Memory B cell (primary cell): ENCODE measurements at regions not wholly inside any gene's neighbourhood (a gene's known extent, or its start where the extent isn't known, plus 50 kb on each side); places are given as distances from the start of the nearest gene placed in this dataset.
A peak's percentile ranks its signal among the peaks of the same experiment; 100 is the strongest.
"Not testable (repeated sequence)": the region's sequence is repeated elsewhere in the genome, so short reads cannot be mapped to it uniquely, and the experiment has no call there.

Experiments
- ATAC-seq: fragments of 150-1000 bp; cut with Tn5 transposase; 2 replicates; pipeline ENCODE4 v1.10.0; 2021; ENCODE audit warnings: low read depth, mild to moderate bottlenecking, moderate library complexity
- DNase-seq, 2 donors: peaks; one replicate each; pipeline ENCODE4 v3.0.0; 2022; ENCODE audit warnings: low spot score in 2 of 2
- H3K27ac Mint-ChIP-seq: one replicate; pipeline ENCODE4 v1.8.0; 2022; ENCODE audit warnings: mild to moderate bottlenecking, moderate library complexity, mixed read lengths
- H3K27me3 Mint-ChIP-seq: one replicate; pipeline ENCODE4 v1.8.0; 2022; ENCODE audit warnings: mixed read lengths
- H3K36me3 Mint-ChIP-seq: one replicate; pipeline ENCODE4 v1.8.0; 2022; ENCODE audit warnings: mild to moderate bottlenecking, mixed read lengths
- H3K4me1 Mint-ChIP-seq: one replicate; pipeline ENCODE4 v1.8.0; 2022; ENCODE audit warnings: mixed read lengths
- H3K4me3 Mint-ChIP-seq: one replicate; pipeline ENCODE4 v1.8.0; 2022; ENCODE audit warnings: mild to moderate bottlenecking, moderate library complexity, mixed read lengths
- H3K9me3 Mint-ChIP-seq: one replicate; pipeline ENCODE4 v1.8.0; 2022; ENCODE audit warnings: mixed read lengths

DNA sequence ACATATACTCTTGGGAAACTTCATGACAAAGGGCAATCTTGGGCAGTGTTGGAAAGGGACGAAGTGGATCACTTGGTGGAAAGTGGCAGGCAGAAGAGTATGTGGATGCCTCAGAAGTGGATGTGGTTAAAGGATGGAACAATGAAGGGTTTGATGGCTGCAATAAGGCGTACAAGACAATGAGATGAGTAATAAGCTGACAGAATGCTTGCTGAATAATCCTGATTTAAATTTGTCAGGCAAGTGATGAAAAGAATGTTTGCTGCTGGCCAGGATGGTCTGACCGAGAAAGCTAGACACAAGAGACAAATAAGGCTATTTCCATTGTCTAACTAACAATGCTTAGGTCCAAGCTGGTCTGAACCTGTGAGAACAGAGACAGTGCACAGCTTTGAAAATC, 61.6 kb upstream of the CEP85L start:
- H3K27ac Mint-ChIP-seq, result no peak overlapping the region

DNA sequence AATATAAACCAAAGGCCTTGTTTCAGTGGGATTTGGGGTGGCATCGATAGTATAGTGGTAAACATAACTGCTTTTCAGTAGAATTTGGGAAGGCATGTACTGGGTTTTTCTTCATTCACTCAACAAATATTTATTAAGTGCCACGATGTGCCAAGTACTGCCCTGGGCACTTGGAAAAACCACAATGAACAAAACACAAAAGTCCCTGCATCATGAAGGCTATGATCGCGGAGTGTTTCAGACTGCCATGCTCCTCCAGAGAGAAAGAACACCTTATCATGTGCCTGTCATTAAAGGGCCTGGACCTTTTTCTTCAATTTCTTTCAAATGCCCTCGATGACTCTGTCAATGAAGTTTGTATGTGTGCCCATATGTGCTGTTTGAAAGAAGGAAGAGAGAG, 59.2 kb upstream of the CEP85L start:
- H3K4me3 Mint-ChIP-seq, result no peak overlapping the region
- no peaks in the 10 kb centered on the region for H3K36me3 Mint-ChIP-seq
- no peaks in the 10 kb centered on the region for H3K27me3 Mint-ChIP-seq
- H3K27ac Mint-ChIP-seq, result peak overlapping the region; percentile 99
- peaks cover 44% of the 10 kb centered on the region for H3K4me1 Mint-ChIP-seq
- H3K9me3 Mint-ChIP-seq, result no peaks in the 10 kb centered on the region
- DNase-seq, result no peak
- no peak for ATAC-seq

More for the DNA sequence above, 61.6 kb upstream of the CEP85L start:
- Mint-ChIP-seq H3K4me3 (no peak overlapping the region), H3K27me3 (no peaks in the 10 kb centered on the region), H3K9me3 (no peaks in the 10 kb centered on the region), H3K4me1 (peaks cover 29% of the 10 kb centered on the region), H3K36me3 (no peaks in the 10 kb centered on the region)
- DNase-seq, result no peak
- ATAC-seq, result no peak

DNA sequence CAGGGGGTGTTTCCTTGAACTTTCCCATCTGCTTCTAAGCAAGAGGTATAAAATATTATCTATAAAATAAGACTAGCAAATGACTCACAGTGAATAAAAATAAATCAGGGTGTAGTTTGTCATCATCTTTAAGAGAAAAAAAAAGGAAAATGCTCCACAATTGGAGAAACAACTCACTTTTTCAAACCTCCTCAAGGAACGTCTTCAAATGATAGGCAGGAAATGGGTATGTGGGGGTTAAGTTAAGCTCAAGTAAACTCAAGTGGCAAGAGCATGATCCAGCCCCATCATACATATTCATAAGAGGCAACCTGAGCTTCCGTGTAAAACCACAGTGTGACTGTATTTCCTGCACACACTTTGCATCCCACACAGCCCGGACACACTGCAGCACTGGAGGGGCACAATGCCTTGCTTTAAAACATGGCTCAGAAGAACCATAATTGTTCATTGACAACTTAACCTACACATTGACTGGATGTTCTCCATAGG, 58.5 kb upstream of the CEP85L start:
- DNase-seq (peak; percentile 39 to 58), ATAC-seq (peak; percentile 96)
- H3K27ac Mint-ChIP-seq, result peak overlapping the region; percentile 99
- no peaks in the 10 kb centered on the region for H3K9me3 Mint-ChIP-seq
- H3K27me3 Mint-ChIP-seq, result no peaks in the 10 kb centered on the region
- peaks cover 48% of the 10 kb centered on the region for H3K4me1 Mint-ChIP-seq
- H3K36me3 Mint-ChIP-seq, result peaks cover 2% of the 10 kb centered on the region
- H3K4me3 Mint-ChIP-seq, result peak overlapping the region; percentile 98

DNA sequence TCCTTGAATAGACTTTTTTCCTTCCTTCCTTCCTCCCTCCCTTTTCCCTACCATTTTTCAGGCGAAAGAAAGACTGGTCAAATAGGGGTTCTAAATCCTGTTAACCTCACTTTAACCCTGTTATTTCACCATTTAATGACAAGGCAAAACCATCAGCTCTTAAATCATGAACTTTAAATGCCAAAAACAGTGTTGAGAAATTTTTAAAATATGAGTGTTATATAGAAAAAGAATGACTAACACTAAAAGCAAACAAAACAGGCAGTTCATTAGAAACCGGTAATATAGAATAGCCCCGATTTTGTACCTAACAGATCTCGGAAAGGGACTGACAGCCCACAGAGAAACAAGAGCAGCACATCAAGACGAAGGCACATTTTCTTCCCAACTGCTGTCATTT, 57.4 kb upstream of the CEP85L start:
- H3K27ac Mint-ChIP-seq, result peak overlapping the region; percentile 99
- no peak for ATAC-seq
- peaks cover 52% of the 10 kb centered on the region for H3K4me1 Mint-ChIP-seq
- H3K36me3 Mint-ChIP-seq, result peaks cover 3% of the 10 kb centered on the region
- no peak for DNase-seq
- H3K9me3 Mint-ChIP-seq, result no peaks in the 10 kb centered on the region
- no peaks in the 10 kb centered on the region for H3K27me3 Mint-ChIP-seq
- H3K4me3 Mint-ChIP-seq, result peak overlapping the region; percentile 98

DNA sequence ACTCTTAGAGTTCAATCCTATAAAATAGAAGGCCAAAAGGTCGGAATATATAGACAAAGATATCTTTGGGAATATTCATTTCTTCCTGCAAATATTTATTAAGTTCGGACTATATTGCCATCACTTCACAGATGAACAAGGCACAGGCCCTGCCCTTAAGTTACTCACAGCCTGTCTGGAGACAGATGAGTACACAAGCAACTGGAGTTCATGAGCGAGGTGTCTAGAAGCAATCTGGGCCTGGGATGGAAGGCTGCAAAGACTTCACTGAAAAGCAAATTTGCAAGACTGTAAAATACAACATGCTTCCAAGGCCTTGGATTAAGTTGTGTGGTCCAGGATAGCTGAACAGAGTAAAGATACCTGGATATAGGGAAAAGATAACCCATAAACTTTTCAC, 56.7 kb upstream of the CEP85L start:
- Mint-ChIP-seq H3K4me1 (peaks cover 54% of the 10 kb centered on the region), H3K36me3 (peaks cover 3% of the 10 kb centered on the region), H3K27ac (peak overlapping the region; percentile 99), H3K27me3 (no peaks in the 10 kb centered on the region), H3K4me3 (peak overlapping the region; percentile 98), H3K9me3 (no peaks in the 10 kb centered on the region)
- DNase-seq (no peak), ATAC-seq (no peak)

DNA sequence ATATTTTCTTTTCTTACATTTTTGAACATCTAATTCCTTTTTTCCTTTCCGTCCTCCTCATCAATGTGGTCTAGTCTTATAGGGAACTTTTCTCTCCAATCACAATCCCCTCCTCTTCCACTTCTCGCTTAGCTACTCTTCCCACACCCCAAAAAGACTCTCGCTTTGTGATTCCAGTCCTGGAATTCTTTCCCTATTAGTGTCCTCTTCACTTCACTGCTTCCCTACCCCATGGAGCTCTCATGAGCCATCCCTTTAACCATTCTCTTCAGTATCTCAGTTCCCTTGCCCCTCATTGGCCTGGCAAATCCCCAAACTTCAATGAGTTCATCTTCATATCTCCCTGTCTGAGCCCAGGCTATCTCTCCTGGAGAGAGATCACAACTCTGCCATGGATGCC, 55.3 kb upstream of the CEP85L start:
- Mint-ChIP-seq H3K27me3 (no peaks in the 10 kb centered on the region), H3K36me3 (peaks cover 5% of the 10 kb centered on the region), H3K9me3 (no peaks in the 10 kb centered on the region), H3K4me1 (peaks cover 52% of the 10 kb centered on the region), H3K27ac (peak overlapping the region; percentile 10), H3K4me3 (peak overlapping the region; percentile 27)
- DNase-seq (no peak), ATAC-seq (no peak)

DNA sequence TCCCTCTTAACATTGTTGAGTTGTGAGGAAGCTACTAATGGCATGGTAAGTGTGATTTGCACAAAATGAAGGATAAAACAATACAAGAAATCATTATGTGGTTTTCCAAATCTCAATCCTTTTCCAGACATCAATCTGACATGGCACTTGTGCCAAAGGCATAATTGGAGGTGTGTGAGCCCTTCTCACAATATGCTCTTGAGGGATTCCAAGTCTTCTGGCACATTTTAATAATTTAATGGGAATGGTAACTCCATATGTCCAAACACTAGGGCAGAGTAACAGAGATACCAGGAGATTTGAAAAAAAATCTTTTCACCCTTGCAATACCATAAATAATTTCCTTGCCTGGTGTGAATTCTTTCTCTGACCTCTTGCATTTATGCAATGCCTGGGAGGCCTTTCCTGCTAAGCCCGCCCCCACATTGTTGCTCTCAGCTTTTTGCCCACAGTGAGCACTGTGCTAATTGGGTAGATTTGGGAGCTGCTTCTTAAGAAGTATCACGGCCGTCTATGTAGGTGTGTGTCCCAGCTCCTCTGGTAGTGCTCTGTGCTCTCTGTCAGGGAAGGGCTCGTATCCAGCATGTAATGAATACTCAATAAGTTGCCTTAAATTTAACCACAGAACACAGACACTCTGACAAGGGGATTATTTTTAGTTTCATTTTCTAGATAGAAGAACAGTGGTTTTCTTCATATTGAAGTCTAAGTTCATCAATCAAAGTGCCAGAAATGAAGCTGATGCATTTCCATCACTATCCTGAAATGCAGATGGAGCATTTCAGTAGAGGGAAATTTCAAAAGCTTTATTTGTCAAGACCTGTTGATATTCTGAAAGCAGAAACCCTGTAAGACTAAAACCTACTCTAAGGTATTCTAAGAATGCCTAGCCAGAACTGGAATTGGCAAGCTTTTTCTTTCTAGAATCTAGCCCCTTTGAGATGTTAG, 54.4 kb upstream of the CEP85L start:
- H3K4me1 Mint-ChIP-seq, result peaks cover 49% of the 10 kb centered on the region
- H3K9me3 Mint-ChIP-seq, result peaks cover 2% of the 10 kb centered on the region
- H3K4me3 Mint-ChIP-seq, result peak overlapping the region; percentile 80
- ATAC-seq (no peak), DNase-seq (no peak)
- H3K27ac Mint-ChIP-seq, result peak overlapping the region; percentile 79
- peaks cover 12% of the 10 kb centered on the region for H3K36me3 Mint-ChIP-seq
- no peaks in the 10 kb centered on the region for H3K27me3 Mint-ChIP-seq

DNA sequence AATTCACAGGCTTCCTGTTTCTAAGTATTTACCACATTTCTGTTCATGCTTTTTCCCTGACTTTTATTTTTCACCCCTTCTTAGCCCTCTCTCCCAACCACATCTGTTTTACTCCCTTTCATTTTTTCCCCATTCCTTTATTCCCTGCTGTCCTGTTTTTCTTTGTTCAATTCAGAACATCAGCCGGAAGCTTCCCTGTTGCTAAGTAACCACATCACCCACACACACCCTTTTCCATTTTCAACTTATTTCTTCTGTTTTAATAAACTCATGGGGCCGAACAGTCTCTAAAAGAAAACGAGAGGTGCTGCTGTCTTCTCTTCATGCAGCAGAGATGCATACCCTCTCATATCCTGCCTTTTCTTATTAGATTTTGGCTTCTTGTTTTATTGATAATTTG, 53.5 kb upstream of the CEP85L start:
- Mint-ChIP-seq H3K4me1 (peaks cover 45% of the 10 kb centered on the region), H3K27ac (peak overlapping the region; percentile 79), H3K27me3 (no peaks in the 10 kb centered on the region), H3K36me3 (peaks cover 17% of the 10 kb centered on the region), H3K9me3 (peaks cover 2% of the 10 kb centered on the region), H3K4me3 (peak overlapping the region; percentile 50)
- DNase-seq (no peak), ATAC-seq (no peak)

DNA sequence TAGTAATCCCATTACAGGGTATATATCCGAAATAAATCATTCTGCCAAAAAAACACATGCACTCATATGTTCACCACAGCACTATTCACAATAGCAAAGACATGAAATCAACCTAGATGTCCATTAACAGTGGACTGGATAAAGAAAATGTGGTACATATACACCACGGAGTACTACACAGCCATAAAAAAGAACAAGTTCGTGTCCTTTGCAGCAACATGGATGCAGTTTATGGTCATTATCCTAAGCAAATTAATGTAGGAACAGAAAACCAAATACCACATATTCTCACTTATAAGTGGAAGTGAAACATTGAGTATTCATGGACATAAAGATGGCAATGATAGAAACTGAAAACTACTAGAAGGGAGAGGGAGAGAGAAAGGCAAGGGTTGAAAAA, 49.9 kb upstream of the CEP85L start:
- Mint-ChIP-seq H3K36me3 (peaks cover 19% of the 10 kb centered on the region), H3K4me1 (peaks cover 28% of the 10 kb centered on the region)
- not testable (repeated sequence) for DNase-seq, H3K9me3 Mint-ChIP-seq, ATAC-seq, H3K27me3 Mint-ChIP-seq, H3K27ac Mint-ChIP-seq, H3K4me3 Mint-ChIP-seq
